Fibroblast of lung (primary cell): ENCODE measurements at regions not wholly inside any gene's neighbourhood (a gene's known extent, or its start where the extent isn't known, plus 50 kb on each side); places are given as distances from the start of the nearest gene placed in this dataset.

Source experiments
- CTCF ChIP-seq, 2 donors: IDR thresholded peaks in 1 of 2; conservative IDR thresholded peaks in 1 of 2; 1 replicate in 1 of 2; 2 replicates in 1 of 2; pipeline ENCODE4 v1.5.1; 2011 to 2012; ENCODE audit warnings: low read length in 2 of 2, control low read depth in 1 of 2, inconsistent platforms in 1 of 2, low read depth in 1 of 2, mild to moderate bottlenecking in 1 of 2
- EZH2 ChIP-seq: IDR thresholded peaks from 2 replicates; pipeline ENCODE4 v1.5.1; 2012; ENCODE audit warnings: low read length, control low read depth, mild to moderate bottlenecking; ENCODE audit errors: missing control alignments

GRCh38 chr17:71276079-71276478, 844.7 kb upstream of the SOX9 start:
- no peak for TF ChIP-seq CTCF (conservative IDR thresholded peaks at IDR 0.05 in 1 of 2, IDR thresholded peaks at IDR 0.05 in 1 of 2; ENCODE audit: low read depth in 1 of 2, low read length in 2 of 2)
- TF ChIP-seq EZH2, result no peak
